Left cardiac atrium (tissue), 4 donors: ENCODE measurements at regions not wholly inside any gene's neighbourhood (a gene's known extent, or its start where the extent isn't known, plus 50 kb on each side); places are given as distances from the start of the nearest gene placed in this dataset.
"Not testable (repeated sequence)": the region's sequence is repeated elsewhere in the genome, so short reads cannot be mapped to it uniquely, and the experiment has no call there.

Source experiments
- ATAC-seq, 2 donors: fragments of 200-7000 bp; cut with Tn5 transposase; one replicate each; pipeline ENCODE4 v1.9.1; 2020; ENCODE audit warnings: mild to moderate bottlenecking in 2 of 2, moderate library complexity in 2 of 2
- DNase-seq: peaks from one replicate; pipeline ENCODE4 v3.0.0-alpha.2; 2020
- intact Hi-C, 2 donors: fragments of 100-400 bp; cut with DNase I; formaldehyde crosslinking; loops; one replicate each; pipeline versions ENCODE4 v1.14.1 to v1.15.1; 2022 to 2023
- donor health status: DM: no; HTN: yes; CAD: no.
- donor health status: DM: no; HTN: yes; CAD: no; lungs with severe emphysema.
- donor health status: DM: yes; HTN: yes; CAD: no.
- donor health status: Dilated cardiomyopathy.

- DNase-seq, intact Hi-C loops: not testable (repeated sequence)
- ATAC-seq = peak in 1 of 2 donors; percentile 35
Measured at GRCh38 chr2:87252046-87252445, 230.4 kb upstream of the PLGLB1 start.

- DNase-seq, intact Hi-C loops, ATAC-seq: not testable (repeated sequence)
Measured at GRCh38 chr2:87254562-87254961, 232.9 kb upstream of the PLGLB1 start.

- DNase-seq, ATAC-seq, intact Hi-C loops: not testable (repeated sequence)
Measured at GRCh38 chr2:87255410-87255809, 233.8 kb upstream of the PLGLB1 start.

GRCh38 chr2:87258887-87259286 is 237.2 kb upstream of the PLGLB1 start:
- DNase-seq, intact Hi-C loops, ATAC-seq: not testable (repeated sequence)

- intact Hi-C loops, DNase-seq: not testable (repeated sequence)
- peak; percentile 31 to 54 for ATAC-seq
Measured at GRCh38 chr2:87262184-87262702, 240.6 kb upstream of the PLGLB1 start.

GRCh38 chr2:87263868-87264518 is 242.3 kb upstream of the PLGLB1 start:
- ATAC-seq = peak in 1 of 2 donors; percentile 19
- DNase-seq, intact Hi-C loops: not testable (repeated sequence)

- DNase-seq, intact Hi-C loops: not testable (repeated sequence)
- ATAC-seq = peak; percentile 63 to 80
Measured at GRCh38 chr2:87275192-87275591, 253.5 kb upstream of the PLGLB1 start.

GRCh38 chr2:87275974-87276629 is 254.5 kb upstream of the PLGLB1 start:
- DNase-seq, intact Hi-C loops: not testable (repeated sequence)
- ATAC-seq = peak; percentile 47 to 51

GRCh38 chr2:87276673-87277072 is 255.0 kb upstream of the PLGLB1 start:
- DNase-seq, intact Hi-C loops, ATAC-seq: not testable (repeated sequence)

- DNase-seq, ATAC-seq, intact Hi-C loops: not testable (repeated sequence)
Measured at GRCh38 chr2:87277734-87278133, 256.1 kb upstream of the PLGLB1 start.

- DNase-seq, ATAC-seq, intact Hi-C loops: not testable (repeated sequence)
Measured at GRCh38 chr2:87280596-87281355, 259.1 kb upstream of the PLGLB1 start.

GRCh38 chr2:87283735-87284470 is 262.3 kb upstream of the PLGLB1 start:
- ATAC-seq = not testable (repeated sequence)

GRCh38 chr2:87284471-87284772 is 262.8 kb upstream of the PLGLB1 start:
- ATAC-seq, intact Hi-C loops, DNase-seq: not testable (repeated sequence)

More at GRCh38 chr2:87283735-87284470, 262.3 kb upstream of the PLGLB1 start:
- intact Hi-C loops, DNase-seq: not testable (repeated sequence)

- intact Hi-C loops, DNase-seq, ATAC-seq: not testable (repeated sequence)
Measured at GRCh38 chr2:87285139-87285538, 263.5 kb upstream of the PLGLB1 start.

- peak in 1 of 2 donors; percentile 22 for ATAC-seq
- intact Hi-C loops, DNase-seq: not testable (repeated sequence)
Measured at GRCh38 chr2:87290566-87291307, 269.1 kb upstream of the PLGLB1 start.

- DNase-seq, ATAC-seq, intact Hi-C loops: not testable (repeated sequence)
Measured at GRCh38 chr2:87291400-87292200, 270.0 kb upstream of the PLGLB1 start.

- intact Hi-C loops, DNase-seq, ATAC-seq: not testable (repeated sequence)
Measured at GRCh38 chr2:87293931-87294594, 272.4 kb upstream of the PLGLB1 start.
